Stomach (tissue), 4 donors: ENCODE measurements at regions not wholly inside any gene's neighbourhood (a gene's known extent, or its start where the extent isn't known, plus 50 kb on each side); places are given as distances from the start of the nearest gene placed in this dataset.

Experiments used
- CTCF ChIP-seq, 7 experiments: fragments of 450-650 bp in 4 of 7; fragments of 200-600 bp in 3 of 7; sonication (generic) in 3 of 7; IDR thresholded peaks; one replicate each; pipeline ENCODE4 v1.5.1; 2016 to 2019; ENCODE audit warnings: antibody characterized with exemption in 7 of 7, control low read depth in 2 of 7, mild to moderate bottlenecking in 1 of 7
- EP300 ChIP-seq: sonication (generic); formaldehyde crosslinking; IDR thresholded peaks from one replicate; pipeline ENCODE4 v1.6.1; 2017; ENCODE audit warnings: antibody characterized with exemption
- POLR2A ChIP-seq, 4 donors: fragments of 450-650 bp; IDR thresholded peaks; one replicate each; pipeline ENCODE4 v1.6.1; 2016; ENCODE audit warnings: antibody characterized with exemption in 4 of 4, control low read depth in 2 of 4, mild to moderate bottlenecking in 1 of 4, moderate library complexity in 1 of 4
- POLR2AphosphoS5 ChIP-seq, 3 donors: sonication (generic); formaldehyde crosslinking; IDR thresholded peaks; one replicate each; pipeline ENCODE4 v1.6.1; 2016; ENCODE audit warnings: antibody characterized with exemption in 3 of 3

- TF ChIP-seq CTCF (IDR thresholded peaks at IDR 0.05) = no peak
- no peak for TF ChIP-seq POLR2AphosphoS5 (IDR thresholded peaks at IDR 0.05)
- no peak for TF ChIP-seq POLR2A (IDR thresholded peaks at IDR 0.05)
- TF ChIP-seq EP300 = no peak
These were observed 72.2 kb upstream of the ELOVL6 start for GRCh38 chr4:110270492-110271197.
